GM23338 (cell line): ENCODE measurements at regions not wholly inside any gene's neighbourhood (a gene's known extent, or its start where the extent isn't known, plus 50 kb on each side); places are given as distances from the start of the nearest gene placed in this dataset.

Experiments used
- ATAC-seq: fragments of 200-7000 bp; cut with Tn5 transposase; 3 replicates; pipeline ENCODE4 v1.9.1; 2020
- DNase-seq: peaks from one replicate; pipeline ENCODE4 v3.0.0-alpha.2; 2015; ENCODE audit warnings: low spot score
- H2AFZ ChIP-seq: fragments of 200-600 bp; sonication (generic); 2 replicates; pipeline ENCODE4 v1.8.0; 2016; ENCODE audit warnings: antibody characterized with exemption, mild to moderate bottlenecking, moderate library complexity
- H3F3A ChIP-seq: fragments of 200-600 bp; sonication (generic); replicated peaks from 2 replicates; pipeline ENCODE4 v1.8.0; 2017; ENCODE audit warnings: antibody characterized with exemption, mixed run types, low read depth
- H3K27ac ChIP-seq: fragments of 200-600 bp; sonication (generic); 2 replicates; pipeline ENCODE4 v1.6.1; 2016; ENCODE audit warnings: low read depth
- H3K27me3 ChIP-seq: fragments of 200-600 bp; sonication (generic); 2 replicates; pipeline ENCODE4 v1.8.0; 2016; ENCODE audit warnings: mild to moderate bottlenecking, mixed run types, moderate library complexity; ENCODE audit not compliant: insufficient read depth
- H3K36me3 ChIP-seq: fragments of 200-600 bp; sonication (generic); 2 replicates; pipeline ENCODE4 v1.8.0; 2016; ENCODE audit warnings: mild to moderate bottlenecking; ENCODE audit not compliant: insufficient read depth
- H3K4me1 ChIP-seq: fragments of 200-600 bp; sonication (generic); 2 replicates; pipeline ENCODE4 v1.8.0; 2016; ENCODE audit warnings: mild to moderate bottlenecking, moderate library complexity; ENCODE audit not compliant: insufficient read depth
- H3K4me2 ChIP-seq: fragments of 200-600 bp; sonication (generic); 2 replicates; pipeline ENCODE4 v1.7.1; 2017; ENCODE audit warnings: mixed run types
- H3K4me3 ChIP-seq: fragments of 200-600 bp; sonication (generic); 2 replicates; pipeline ENCODE4 v1.6.1; 2016; ENCODE audit warnings: mixed run types
- H3K79me2 ChIP-seq: fragments of 200-600 bp; sonication (generic); replicated peaks from 2 replicates; pipeline ENCODE4 v1.8.0; 2017; ENCODE audit warnings: mild to moderate bottlenecking; ENCODE audit not compliant: insufficient read depth
- H3K9me2 ChIP-seq: fragments of 200-600 bp; sonication (generic); 2 replicates; pipeline ENCODE4 v1.8.0; 2017; ENCODE audit not compliant: insufficient read depth
- H4K20me1 ChIP-seq: fragments of 200-600 bp; sonication (generic); replicated peaks from 2 replicates; pipeline ENCODE4 v1.8.0; 2017; ENCODE audit warnings: mild to moderate bottlenecking; ENCODE audit not compliant: insufficient read depth
- H3K27ac Mint-ChIP-seq: 2 replicates; pipeline ENCODE4 v1.8.0; 2020; ENCODE audit warnings: inconsistent platforms, mild to moderate bottlenecking, moderate library complexity, mixed read lengths
- H3K27me3 Mint-ChIP-seq: 3 replicates; pipeline ENCODE4 v1.8.0; 2022; ENCODE audit warnings: low read depth, mild to moderate bottlenecking, moderate library complexity, mixed read lengths, inconsistent platforms; ENCODE audit not compliant: insufficient read depth, poor library complexity
- H3K36me3 Mint-ChIP-seq: 3 replicates; pipeline ENCODE4 v1.8.0; 2021; ENCODE audit warnings: low read depth, mild to moderate bottlenecking, inconsistent platforms, moderate library complexity, mixed read lengths
- H3K4me1 Mint-ChIP-seq: 3 replicates; pipeline ENCODE4 v1.8.0; 2020; ENCODE audit warnings: mild to moderate bottlenecking, inconsistent platforms, mixed read lengths
- H3K4me3 Mint-ChIP-seq: 3 replicates; pipeline ENCODE4 v1.8.0; 2021; ENCODE audit warnings: moderate library complexity, mild to moderate bottlenecking, inconsistent platforms, mixed read lengths
- H3K9me3 Mint-ChIP-seq: 3 replicates; pipeline ENCODE4 v1.8.0; 2020; ENCODE audit warnings: moderate library complexity, mild to moderate bottlenecking, inconsistent platforms, mixed read lengths
- EZH2 ChIP-seq: fragments of 200-600 bp; sonication (generic); IDR thresholded peaks from one replicate; pipeline ENCODE4 v1.8.0; 2017; ENCODE audit warnings: antibody characterized with exemption, mild to moderate bottlenecking, low read depth; ENCODE audit not compliant: unreplicated experiment
- ZNF114 ChIP-seq: fragments of 250-450 bp; sonication (Bioruptor Pico); IDR thresholded peaks from 2 replicates; pipeline ENCODE4 v1.5.0; 2020; ENCODE audit warnings: mild to moderate bottlenecking, moderate library complexity
- ZNF331 ChIP-seq: fragments of 250-450 bp; sonication (Bioruptor Pico); IDR thresholded peaks from 2 replicates; pipeline ENCODE4 v1.5.0; 2020; ENCODE audit warnings: low read depth, mild to moderate bottlenecking, moderate library complexity
- TF ChIP-seq, protein P1 (sequence below): fragments of 250-450 bp; sonication (Bioruptor Pico); IDR thresholded peaks from 2 replicates; pipeline ENCODE4 v1.5.0; 2020; ENCODE audit warnings: mild to moderate bottlenecking, moderate library complexity
- TF ChIP-seq, protein P2 (sequence below), 2 experiments: fragments of 200-600 bp in 1 of 2; sonication (generic) in 1 of 2; conservative IDR thresholded peaks; 2 replicates each; pipeline versions ENCODE4 v1.5.1 to v1.6.1; 2016 to 2017; ENCODE audit warnings: antibody characterized with exemption in 2 of 2, low read depth in 2 of 2, mild to moderate bottlenecking in 2 of 2, moderate library complexity in 1 of 2
- TF ChIP-seq, protein P3 (sequence below): IDR thresholded peaks from 2 replicates; pipeline ENCODE4 v1.6.1; 2016; ENCODE audit warnings: antibody characterized with exemption

DNA sequence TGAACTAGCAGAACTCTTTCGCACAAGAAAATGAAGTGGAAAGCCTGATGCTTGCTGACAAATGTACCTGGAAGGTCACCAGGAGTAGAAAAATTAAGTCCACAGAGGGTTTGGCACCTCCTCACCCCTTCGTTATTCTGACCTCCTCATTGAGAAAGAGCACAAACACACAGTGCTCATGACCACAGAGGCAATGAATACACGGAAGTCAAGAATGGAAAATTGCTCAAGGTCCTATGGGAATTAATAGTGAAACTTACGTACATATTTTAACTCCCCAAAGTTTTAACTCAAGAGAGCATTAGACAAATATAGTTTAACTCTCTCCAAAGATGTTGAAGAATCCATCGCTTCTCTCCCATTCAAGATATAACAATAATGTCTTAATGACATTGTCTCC is 83.6 kb upstream of the CAMK2D start (continued):
- TF ChIP-seq, protein P1, sequence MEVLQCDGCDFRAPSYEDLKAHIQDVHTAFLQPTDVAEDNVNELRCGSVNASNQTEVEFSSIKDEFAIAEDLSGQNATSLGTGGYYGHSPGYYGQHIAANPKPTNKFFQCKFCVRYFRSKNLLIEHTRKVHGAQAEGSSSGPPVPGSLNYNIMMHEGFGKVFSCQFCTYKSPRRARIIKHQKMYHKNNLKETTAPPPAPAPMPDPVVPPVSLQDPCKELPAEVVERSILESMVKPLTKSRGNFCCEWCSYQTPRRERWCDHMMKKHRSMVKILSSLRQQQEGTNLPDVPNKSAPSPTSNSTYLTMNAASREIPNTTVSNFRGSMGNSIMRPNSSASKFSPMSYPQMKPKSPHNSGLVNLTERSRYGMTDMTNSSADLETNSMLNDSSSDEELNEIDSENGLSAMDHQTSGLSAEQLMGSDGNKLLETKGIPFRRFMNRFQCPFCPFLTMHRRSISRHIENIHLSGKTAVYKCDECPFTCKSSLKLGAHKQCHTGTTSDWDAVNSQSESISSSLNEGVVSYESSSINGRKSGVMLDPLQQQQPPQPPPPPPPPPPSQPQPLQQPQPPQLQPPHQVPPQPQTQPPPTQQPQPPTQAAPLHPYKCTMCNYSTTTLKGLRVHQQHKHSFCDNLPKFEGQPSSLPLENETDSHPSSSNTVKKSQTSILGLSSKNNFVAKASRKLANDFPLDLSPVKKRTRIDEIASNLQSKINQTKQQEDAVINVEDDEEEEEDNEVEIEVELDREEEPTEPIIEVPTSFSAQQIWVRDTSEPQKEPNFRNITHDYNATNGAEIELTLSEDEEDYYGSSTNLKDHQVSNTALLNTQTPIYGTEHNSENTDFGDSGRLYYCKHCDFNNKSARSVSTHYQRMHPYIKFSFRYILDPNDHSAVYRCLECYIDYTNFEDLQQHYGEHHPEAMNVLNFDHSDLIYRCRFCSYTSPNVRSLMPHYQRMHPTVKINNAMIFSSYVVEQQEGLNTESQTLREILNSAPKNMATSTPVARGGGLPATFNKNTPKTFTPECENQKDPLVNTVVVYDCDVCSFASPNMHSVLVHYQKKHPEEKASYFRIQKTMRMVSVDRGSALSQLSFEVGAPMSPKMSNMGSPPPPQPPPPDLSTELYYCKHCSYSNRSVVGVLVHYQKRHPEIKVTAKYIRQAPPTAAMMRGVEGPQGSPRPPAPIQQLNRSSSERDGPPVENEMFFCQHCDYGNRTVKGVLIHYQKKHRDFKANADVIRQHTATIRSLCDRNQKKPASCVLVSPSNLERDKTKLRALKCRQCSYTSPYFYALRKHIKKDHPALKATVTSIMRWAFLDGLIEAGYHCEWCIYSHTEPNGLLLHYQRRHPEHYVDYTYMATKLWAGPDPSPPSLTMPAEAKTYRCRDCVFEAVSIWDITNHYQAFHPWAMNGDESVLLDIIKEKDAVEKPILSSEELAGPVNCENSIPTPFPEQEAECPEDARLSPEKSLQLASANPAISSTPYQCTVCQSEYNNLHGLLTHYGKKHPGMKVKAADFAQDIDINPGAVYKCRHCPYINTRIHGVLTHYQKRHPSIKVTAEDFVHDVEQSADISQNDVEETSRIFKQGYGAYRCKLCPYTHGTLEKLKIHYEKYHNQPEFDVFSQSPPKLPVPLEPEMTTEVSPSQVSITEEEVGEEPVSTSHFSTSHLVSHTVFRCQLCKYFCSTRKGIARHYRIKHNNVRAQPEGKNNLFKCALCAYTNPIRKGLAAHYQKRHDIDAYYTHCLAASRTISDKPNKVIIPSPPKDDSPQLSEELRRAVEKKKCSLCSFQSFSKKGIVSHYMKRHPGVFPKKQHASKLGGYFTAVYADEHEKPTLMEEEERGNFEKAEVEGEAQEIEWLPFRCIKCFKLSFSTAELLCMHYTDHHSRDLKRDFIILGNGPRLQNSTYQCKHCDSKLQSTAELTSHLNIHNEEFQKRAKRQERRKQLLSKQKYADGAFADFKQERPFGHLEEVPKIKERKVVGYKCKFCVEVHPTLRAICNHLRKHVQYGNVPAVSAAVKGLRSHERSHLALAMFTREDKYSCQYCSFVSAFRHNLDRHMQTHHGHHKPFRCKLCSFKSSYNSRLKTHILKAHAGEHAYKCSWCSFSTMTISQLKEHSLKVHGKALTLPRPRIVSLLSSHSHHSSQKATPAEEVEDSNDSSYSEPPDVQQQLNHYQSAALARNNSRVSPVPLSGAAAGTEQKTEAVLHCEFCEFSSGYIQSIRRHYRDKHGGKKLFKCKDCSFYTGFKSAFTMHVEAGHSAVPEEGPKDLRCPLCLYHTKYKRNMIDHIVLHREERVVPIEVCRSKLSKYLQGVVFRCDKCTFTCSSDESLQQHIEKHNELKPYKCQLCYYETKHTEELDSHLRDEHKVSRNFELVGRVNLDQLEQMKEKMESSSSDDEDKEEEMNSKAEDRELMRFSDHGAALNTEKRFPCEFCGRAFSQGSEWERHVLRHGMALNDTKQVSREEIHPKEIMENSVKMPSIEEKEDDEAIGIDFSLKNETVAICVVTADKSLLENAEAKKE (CRISPR knock-in tag), result no peak

DNA sequence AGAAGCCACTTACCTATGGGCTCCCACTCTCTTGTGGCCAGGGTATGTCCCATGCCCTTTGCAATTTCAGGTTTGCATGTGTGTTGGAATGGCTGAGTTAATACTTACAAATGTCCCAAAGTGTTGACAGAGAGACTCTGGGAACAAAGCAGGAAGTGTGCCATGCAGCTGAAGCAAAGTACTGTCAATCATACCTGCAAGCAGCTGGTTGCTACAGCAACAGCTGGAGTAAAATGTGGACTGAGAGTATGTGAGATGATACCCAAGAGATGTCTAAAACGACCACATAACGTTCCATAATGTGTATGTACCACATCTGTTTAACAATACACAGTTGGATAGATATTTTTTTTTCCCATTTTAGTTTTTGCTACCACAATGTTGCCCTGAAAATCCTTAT is 82.8 kb upstream of the CAMK2D start:
- ATAC-seq (no peak), DNase-seq (no peak)
- Mint-ChIP-seq H3K36me3 (no peaks in the 10 kb centered on the region), H3K27ac (no peak overlapping the region; the same call in 1 of the 2 replicates), H3K4me3 (no peak overlapping the region), H3K4me1 (no peaks in the 10 kb centered on the region), H3K27me3 (no peaks in the 10 kb centered on the region), H3K9me3 (no peaks in the 10 kb centered on the region)
- Histone ChIP-seq H3F3A (no peaks in the 10 kb centered on the region), H4K20me1 (no peaks in the 10 kb centered on the region), H3K4me1 (no peaks in the 10 kb centered on the region), H2AFZ (no peak overlapping the region), H3K9me2 (no peaks in the 10 kb centered on the region), H3K36me3 (no peaks in the 10 kb centered on the region), H3K27ac (no peak overlapping the region), H3K79me2 (no peaks in the 10 kb centered on the region), H3K27me3 (no peaks in the 10 kb centered on the region), H3K4me3 (no peak overlapping the region), H3K4me2 (no peak overlapping the region)
- TF ChIP-seq EZH2, result no peak
- TF ChIP-seq, protein P2, sequence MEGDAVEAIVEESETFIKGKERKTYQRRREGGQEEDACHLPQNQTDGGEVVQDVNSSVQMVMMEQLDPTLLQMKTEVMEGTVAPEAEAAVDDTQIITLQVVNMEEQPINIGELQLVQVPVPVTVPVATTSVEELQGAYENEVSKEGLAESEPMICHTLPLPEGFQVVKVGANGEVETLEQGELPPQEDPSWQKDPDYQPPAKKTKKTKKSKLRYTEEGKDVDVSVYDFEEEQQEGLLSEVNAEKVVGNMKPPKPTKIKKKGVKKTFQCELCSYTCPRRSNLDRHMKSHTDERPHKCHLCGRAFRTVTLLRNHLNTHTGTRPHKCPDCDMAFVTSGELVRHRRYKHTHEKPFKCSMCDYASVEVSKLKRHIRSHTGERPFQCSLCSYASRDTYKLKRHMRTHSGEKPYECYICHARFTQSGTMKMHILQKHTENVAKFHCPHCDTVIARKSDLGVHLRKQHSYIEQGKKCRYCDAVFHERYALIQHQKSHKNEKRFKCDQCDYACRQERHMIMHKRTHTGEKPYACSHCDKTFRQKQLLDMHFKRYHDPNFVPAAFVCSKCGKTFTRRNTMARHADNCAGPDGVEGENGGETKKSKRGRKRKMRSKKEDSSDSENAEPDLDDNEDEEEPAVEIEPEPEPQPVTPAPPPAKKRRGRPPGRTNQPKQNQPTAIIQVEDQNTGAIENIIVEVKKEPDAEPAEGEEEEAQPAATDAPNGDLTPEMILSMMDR (conservative IDR thresholded peaks at IDR 0.05; ENCODE audit: low read depth in 2 of 2), result no peak
- TF ChIP-seq ZNF114 (CRISPR knock-in tag), result no peak
- TF ChIP-seq, protein P3, sequence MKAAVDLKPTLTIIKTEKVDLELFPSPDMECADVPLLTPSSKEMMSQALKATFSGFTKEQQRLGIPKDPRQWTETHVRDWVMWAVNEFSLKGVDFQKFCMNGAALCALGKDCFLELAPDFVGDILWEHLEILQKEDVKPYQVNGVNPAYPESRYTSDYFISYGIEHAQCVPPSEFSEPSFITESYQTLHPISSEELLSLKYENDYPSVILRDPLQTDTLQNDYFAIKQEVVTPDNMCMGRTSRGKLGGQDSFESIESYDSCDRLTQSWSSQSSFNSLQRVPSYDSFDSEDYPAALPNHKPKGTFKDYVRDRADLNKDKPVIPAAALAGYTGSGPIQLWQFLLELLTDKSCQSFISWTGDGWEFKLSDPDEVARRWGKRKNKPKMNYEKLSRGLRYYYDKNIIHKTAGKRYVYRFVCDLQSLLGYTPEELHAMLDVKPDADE, result no peak
- TF ChIP-seq ZNF331 (CRISPR knock-in tag), result no peak
